SW480 (cell line): ENCODE measurements at regions not wholly inside any gene's neighbourhood (a gene's known extent, or its start where the extent isn't known, plus 50 kb on each side); places are given as distances from the start of the nearest gene placed in this dataset.
A peak's percentile ranks its signal among the peaks of the same experiment; 100 is the strongest.
"Not testable (repeated sequence)": the region's sequence is repeated elsewhere in the genome, so short reads cannot be mapped to it uniquely, and the experiment has no call there.

ENCODE experiments used
- DNase-seq: peaks from one replicate; pipeline ENCODE4 v3.0.0-alpha.2; 2016; ENCODE audit warnings: low spot score

- no peak for DNase-seq
Measured at GRCh38 chr9:135173066-135173465, 85.6 kb downstream of the OLFM1 start.

- no peak for DNase-seq
Measured at GRCh38 chr9:135174248-135174647, 86.8 kb downstream of the OLFM1 start.

- DNase-seq, result no peak
Measured at GRCh38 chr9:135174981-135175380, 87.5 kb downstream of the OLFM1 start.

GRCh38 chr9:135176284-135176683 lies 88.8 kb downstream of the OLFM1 start:
- no peak for DNase-seq

GRCh38 chr9:135177562-135177961 lies 90.1 kb downstream of the OLFM1 start:
- not testable (repeated sequence) for DNase-seq

- DNase-seq, result no peak
Measured at GRCh38 chr9:135178498-135178897, 91.0 kb downstream of the OLFM1 start.

GRCh38 chr9:135179041-135179440 lies 91.6 kb downstream of the OLFM1 start:
- no peak for DNase-seq

- DNase-seq, result no peak
Measured at GRCh38 chr9:135179976-135180375, 92.5 kb downstream of the OLFM1 start.

GRCh38 chr9:135180586-135180985 lies 93.1 kb downstream of the OLFM1 start:
- DNase-seq, result no peak

GRCh38 chr9:135181336-135181735 lies 93.9 kb downstream of the OLFM1 start:
- no peak for DNase-seq

GRCh38 chr9:135181841-135182240 lies 94.4 kb downstream of the OLFM1 start:
- DNase-seq, result not testable (repeated sequence)

GRCh38 chr9:135183069-135183468 lies 95.6 kb downstream of the OLFM1 start:
- no peak for DNase-seq

GRCh38 chr9:135183528-135184180 lies 96.2 kb downstream of the OLFM1 start:
- no peak for DNase-seq

- DNase-seq, result no peak
Measured at GRCh38 chr9:135184181-135185053, 96.9 kb downstream of the OLFM1 start.

- no peak for DNase-seq
Measured at GRCh38 chr9:135185060-135185459, 97.6 kb downstream of the OLFM1 start.

- no peak for DNase-seq
Measured at GRCh38 chr9:135186248-135187164, 99.0 kb downstream of the OLFM1 start.

GRCh38 chr9:135187365-135187764 lies 99.9 kb downstream of the OLFM1 start:
- DNase-seq, result no peak

- DNase-seq, result peak; percentile 76
Measured at GRCh38 chr9:135188681-135189151, 101.2 kb downstream of the OLFM1 start.

GRCh38 chr9:135189497-135189896 lies 102.0 kb downstream of the OLFM1 start:
- DNase-seq, result no peak

- no peak for DNase-seq
Measured at GRCh38 chr9:135190789-135191577, 103.5 kb downstream of the OLFM1 start.

GRCh38 chr9:135192686-135193085 lies 105.2 kb downstream of the OLFM1 start:
- DNase-seq, result no peak
